Parathyroid adenoma (tissue), 2 donors: ENCODE measurements at regions not wholly inside any gene's neighbourhood (a gene's known extent, or its start where the extent isn't known, plus 50 kb on each side); places are given as distances from the start of the nearest gene placed in this dataset.

ENCODE experiments used
- H2AFZ ChIP-seq: fragments of 300-600 bp; sonication (generic); one replicate; pipeline ENCODE4 v1.7.0; 2017; ENCODE audit warnings: antibody characterized with exemption, mild to moderate bottlenecking
- H3K27ac ChIP-seq: fragments of 300-600 bp; sonication (generic); one replicate; pipeline ENCODE4 v1.7.0; 2017
- H3K27me3 ChIP-seq: fragments of 300-600 bp; sonication (generic); one replicate; pipeline ENCODE4 v1.7.0; 2017; ENCODE audit warnings: low read length; ENCODE audit not compliant: control insufficient read depth, insufficient read depth
- H3K36me3 ChIP-seq: fragments of 300-600 bp; sonication (generic); one replicate; pipeline ENCODE4 v1.7.0; 2017; ENCODE audit warnings: low read length; ENCODE audit not compliant: control insufficient read depth, insufficient read depth
- H3K4me1 ChIP-seq: fragments of 300-600 bp; sonication (generic); one replicate; pipeline ENCODE4 v1.7.0; 2017; ENCODE audit warnings: control low read depth
- H3K4me2 ChIP-seq: fragments of 300-600 bp; sonication (generic); one replicate; pipeline ENCODE4 v1.7.0; 2017; ENCODE audit warnings: low read length
- H3K4me3 ChIP-seq: fragments of 300-600 bp; sonication (generic); one replicate; pipeline ENCODE4 v1.7.0; 2017; ENCODE audit warnings: low read depth, low read length
- H3K79me2 ChIP-seq: fragments of 300-600 bp; sonication (generic); one replicate; pipeline ENCODE4 v1.7.0; 2017; ENCODE audit warnings: control low read depth
- H3K9ac ChIP-seq: fragments of 300-600 bp; sonication (generic); one replicate; pipeline ENCODE4 v1.7.0; 2017; ENCODE audit warnings: mild to moderate bottlenecking
- H3K9me3 ChIP-seq: fragments of 300-600 bp; sonication (generic); one replicate; pipeline ENCODE4 v1.7.0; 2017; ENCODE audit warnings: low read length; ENCODE audit not compliant: control insufficient read depth
- CTCF ChIP-seq: fragments of 300-600 bp; sonication (generic); IDR thresholded peaks from one replicate; pipeline ENCODE4 v1.7.0; 2017; ENCODE audit warnings: antibody characterized with exemption, mild to moderate bottlenecking
- donor health status: primary hyperparathyroidism.

GRCh38 chrX:13387666-13388494, 68.0 kb upstream of the ATXN3L start:
- H3K9ac ChIP-seq: no peak overlapping the region
- H3K4me3 ChIP-seq: no peak overlapping the region
- no peaks in the 10 kb centered on the region for H3K27me3 ChIP-seq
- H3K36me3 ChIP-seq: no peaks in the 10 kb centered on the region
- H3K4me2 ChIP-seq: no peak overlapping the region
- H3K9me3 ChIP-seq: no peaks in the 10 kb centered on the region
- no peak overlapping the region for H3K27ac ChIP-seq
- TF ChIP-seq CTCF: no peak
- H3K4me1 ChIP-seq: no peaks in the 10 kb centered on the region
- no peak overlapping the region for H2AFZ ChIP-seq
- H3K79me2 ChIP-seq: no peaks in the 10 kb centered on the region

GRCh38 chrX:13386636-13387035, 66.8 kb upstream of the ATXN3L start:
- H3K4me3 ChIP-seq: no peak overlapping the region
- H3K27ac ChIP-seq: no peak overlapping the region
- H3K4me2 ChIP-seq: no peak overlapping the region
- no peak overlapping the region for H3K9ac ChIP-seq
- H3K79me2 ChIP-seq: no peaks in the 10 kb centered on the region
- H2AFZ ChIP-seq: no peak overlapping the region
- no peaks in the 10 kb centered on the region for H3K4me1 ChIP-seq
- no peaks in the 10 kb centered on the region for H3K27me3 ChIP-seq
- no peaks in the 10 kb centered on the region for H3K9me3 ChIP-seq
- TF ChIP-seq CTCF: no peak
- H3K36me3 ChIP-seq: no peaks in the 10 kb centered on the region

GRCh38 chrX:13386092-13386491, 66.2 kb upstream of the ATXN3L start:
- Histone ChIP-seq H3K79me2 (no peaks in the 10 kb centered on the region), H3K27me3 (no peaks in the 10 kb centered on the region), H3K27ac (no peak overlapping the region), H3K36me3 (no peaks in the 10 kb centered on the region), H3K4me1 (no peaks in the 10 kb centered on the region), H2AFZ (no peak overlapping the region), H3K9ac (no peak overlapping the region), H3K9me3 (no peaks in the 10 kb centered on the region), H3K4me2 (no peak overlapping the region), H3K4me3 (no peak overlapping the region)
- no peak for TF ChIP-seq CTCF

- H3K27me3 ChIP-seq: no peaks in the 10 kb centered on the region
- no peak for TF ChIP-seq CTCF
- no peaks in the 10 kb centered on the region for H3K9me3 ChIP-seq
- H3K27ac ChIP-seq: no peak overlapping the region
- H3K4me3 ChIP-seq: no peak overlapping the region
- no peak overlapping the region for H2AFZ ChIP-seq
- H3K36me3 ChIP-seq: no peaks in the 10 kb centered on the region
- H3K79me2 ChIP-seq: no peaks in the 10 kb centered on the region
- no peak overlapping the region for H3K9ac ChIP-seq
- no peak overlapping the region for H3K4me2 ChIP-seq
- H3K4me1 ChIP-seq: no peaks in the 10 kb centered on the region
These were observed 64.1 kb upstream of the ATXN3L start for GRCh38 chrX:13383907-13384306.

GRCh38 chrX:13381514-13381913, 61.7 kb upstream of the ATXN3L start:
- Histone ChIP-seq H3K4me3 (no peak overlapping the region), H3K9me3 (no peaks in the 10 kb centered on the region), H2AFZ (no peak overlapping the region), H3K36me3 (no peaks in the 10 kb centered on the region), H3K27me3 (no peaks in the 10 kb centered on the region), H3K79me2 (no peaks in the 10 kb centered on the region), H3K4me1 (no peaks in the 10 kb centered on the region), H3K4me2 (no peak overlapping the region), H3K9ac (no peak overlapping the region), H3K27ac (no peak overlapping the region)
- no peak for TF ChIP-seq CTCF
